Transverse colon (tissue), 1 donor: ENCODE measurements at regions not wholly inside any gene's neighbourhood (a gene's known extent, or its start where the extent isn't known, plus 50 kb on each side); places are given as distances from the start of the nearest gene placed in this dataset.
"Not testable (repeated sequence)": the region's sequence is repeated elsewhere in the genome, so short reads cannot be mapped to it uniquely, and the experiment has no call there.

ENCODE experiments used
- EP300 ChIP-seq: sonication (generic); formaldehyde crosslinking; IDR thresholded peaks from one replicate; pipeline ENCODE4 v1.6.1; 2017; ENCODE audit warnings: antibody characterized with exemption, low read depth
- POLR2A ChIP-seq: fragments of 450-650 bp; IDR thresholded peaks from one replicate; pipeline ENCODE4 v1.6.1; 2016; ENCODE audit warnings: antibody characterized with exemption, mild to moderate bottlenecking, moderate library complexity

DNA sequence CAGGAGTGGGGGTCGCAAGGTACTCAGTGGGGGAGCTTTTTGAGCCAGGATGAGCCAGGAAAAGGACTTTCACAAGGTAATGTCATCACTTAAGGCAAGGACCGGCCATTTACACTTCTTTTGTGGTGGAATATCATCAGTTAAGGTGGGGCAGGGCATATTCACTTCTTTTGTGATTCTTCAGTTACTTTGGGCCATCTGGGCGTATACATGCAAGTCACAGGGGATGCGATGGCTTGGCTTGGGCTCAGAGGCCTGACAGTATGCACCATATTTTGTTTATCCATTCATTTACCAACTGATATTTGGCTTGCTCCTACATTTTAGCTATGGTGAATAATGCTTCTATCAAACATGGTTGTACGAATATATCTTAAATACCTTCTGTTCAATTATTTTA is 1728.1 kb upstream of the AGA start:
- TF ChIP-seq POLR2A, EP300: not testable (repeated sequence)
